Skeletal muscle satellite cell (primary cell): ENCODE measurements at regions not wholly inside any gene's neighbourhood (a gene's known extent, or its start where the extent isn't known, plus 50 kb on each side); places are given as distances from the start of the nearest gene placed in this dataset.
A peak's percentile ranks its signal among the peaks of the same experiment; 100 is the strongest.

ENCODE experiments used
- H3K27me3 ChIP-seq: 2 replicates; pipeline ENCODE4 v1.7.0; 2013; ENCODE audit warnings: low read length; ENCODE audit not compliant: control insufficient read depth, insufficient read depth
- H3K36me3 ChIP-seq: 2 replicates; pipeline ENCODE4 v1.7.0; 2013; ENCODE audit warnings: mild to moderate bottlenecking, control low read depth, low read length; ENCODE audit not compliant: insufficient read depth
- H3K4me1 ChIP-seq: 2 replicates; pipeline ENCODE4 v1.7.0; 2013; ENCODE audit warnings: low read length; ENCODE audit not compliant: control insufficient read depth, insufficient read depth
- H3K4me2 ChIP-seq: 2 replicates; pipeline ENCODE4 v1.7.0; 2013; ENCODE audit warnings: mild to moderate bottlenecking, low read length
- H3K4me3 ChIP-seq: 2 replicates; pipeline ENCODE4 v1.7.0; 2013; ENCODE audit warnings: low read length
- H3K9ac ChIP-seq: 2 replicates; pipeline ENCODE4 v1.7.0; 2013; ENCODE audit warnings: mild to moderate bottlenecking, low read depth, low read length, moderate library complexity
- H3K9me3 ChIP-seq: replicated peaks from 2 replicates; pipeline ENCODE4 v1.7.0; 2013; ENCODE audit warnings: mild to moderate bottlenecking, control low read depth, low read length

- Histone ChIP-seq H3K9ac (no peak overlapping the region), H3K36me3 (no peaks in the 10 kb centered on the region), H3K27me3 (no peaks in the 10 kb centered on the region), H3K4me1 (no peaks in the 10 kb centered on the region), H3K4me2 (no peak overlapping the region), H3K9me3 (no peaks in the 10 kb centered on the region), H3K4me3 (no peak overlapping the region)
Measured at GRCh38 chr11:81036168-81036870, 1595.5 kb upstream of the TENM4 start.

GRCh38 chr11:81033779-81034540 is 1593.1 kb upstream of the TENM4 start:
- Histone ChIP-seq H3K27me3 (no peaks in the 10 kb centered on the region), H3K4me1 (no peaks in the 10 kb centered on the region), H3K36me3 (no peaks in the 10 kb centered on the region), H3K9me3 (no peaks in the 10 kb centered on the region), H3K9ac (no peak overlapping the region), H3K4me3 (no peak overlapping the region), H3K4me2 (no peak overlapping the region)

DNA sequence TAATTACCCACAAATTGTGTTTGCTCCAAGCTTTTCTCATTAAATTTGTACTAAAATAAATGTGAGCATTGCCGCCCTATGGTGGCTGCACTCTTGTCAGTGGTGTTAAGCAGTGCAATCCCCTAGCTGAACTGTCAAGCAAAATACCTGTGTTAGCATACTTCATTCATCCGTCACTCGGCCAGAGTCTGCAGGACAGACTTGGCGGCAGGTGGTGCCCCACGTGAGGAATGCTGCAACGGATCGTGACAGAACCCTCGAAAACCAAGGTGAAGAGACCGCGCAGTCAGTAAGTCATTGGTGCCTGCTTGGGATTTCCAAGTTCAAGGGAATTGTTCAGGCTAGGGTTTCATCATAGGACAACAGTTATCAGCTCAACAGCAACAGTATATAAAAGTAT is 1592.1 kb upstream of the TENM4 start:
- Histone ChIP-seq H3K4me1 (no peaks in the 10 kb centered on the region), H3K4me2 (no peak overlapping the region), H3K36me3 (no peaks in the 10 kb centered on the region), H3K9me3 (no peaks in the 10 kb centered on the region), H3K4me3 (no peak overlapping the region), H3K9ac (no peak overlapping the region), H3K27me3 (no peaks in the 10 kb centered on the region)

DNA sequence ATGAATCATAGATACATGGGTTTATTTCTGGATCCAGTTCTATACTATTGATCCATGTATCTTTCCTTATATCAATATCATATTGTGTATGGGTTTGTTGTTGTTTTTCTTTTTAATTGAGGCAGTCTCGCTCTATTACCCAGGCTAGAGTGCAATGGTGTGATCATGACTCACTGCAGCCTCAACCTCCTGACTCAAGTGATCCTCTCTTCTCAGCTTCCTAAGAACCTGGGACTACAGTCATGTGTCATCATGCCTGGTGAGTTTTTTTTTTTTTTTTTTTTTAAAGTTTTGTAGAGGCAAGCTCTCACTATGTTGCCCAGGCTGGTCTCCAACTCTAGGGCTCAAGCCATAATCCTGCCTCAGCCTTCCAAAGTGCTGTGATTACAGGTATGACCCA is 1589.4 kb upstream of the TENM4 start:
- H3K27me3 ChIP-seq: no peaks in the 10 kb centered on the region
- no peaks in the 10 kb centered on the region for H3K4me1 ChIP-seq
- no peak overlapping the region for H3K4me2 ChIP-seq
- H3K9ac ChIP-seq: no peak overlapping the region
- H3K9me3 ChIP-seq: no peaks in the 10 kb centered on the region
- H3K36me3 ChIP-seq: no peaks in the 10 kb centered on the region
- no peak overlapping the region for H3K4me3 ChIP-seq

DNA sequence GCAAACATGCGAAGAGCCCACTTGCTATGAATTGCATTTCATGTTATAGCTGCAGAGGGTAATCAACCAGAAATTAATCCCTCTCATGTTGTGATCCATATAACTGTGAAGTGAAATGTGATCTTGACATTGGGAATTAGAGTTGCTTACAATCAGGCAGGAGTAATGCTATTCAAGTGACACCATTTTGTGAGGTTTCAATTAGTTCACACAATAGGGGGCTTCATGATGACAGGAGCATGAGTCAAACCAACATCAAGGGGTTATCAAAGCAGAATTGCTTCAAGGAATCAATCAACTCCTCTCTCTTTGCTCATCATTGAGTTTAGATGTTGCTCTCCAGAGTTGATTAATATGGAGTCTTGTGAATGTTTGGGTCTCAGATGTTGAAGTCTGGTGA is 1585.2 kb upstream of the TENM4 start:
- no peaks in the 10 kb centered on the region for H3K4me1 ChIP-seq
- no peak overlapping the region for H3K4me3 ChIP-seq
- H3K36me3 ChIP-seq: no peaks in the 10 kb centered on the region
- no peaks in the 10 kb centered on the region for H3K27me3 ChIP-seq
- no peak overlapping the region for H3K4me2 ChIP-seq
- H3K9me3 ChIP-seq: no peaks in the 10 kb centered on the region
- H3K9ac ChIP-seq: no peak overlapping the region

- Histone ChIP-seq H3K36me3 (no peaks in the 10 kb centered on the region), H3K27me3 (no peaks in the 10 kb centered on the region), H3K9me3 (no peaks in the 10 kb centered on the region), H3K9ac (no peak overlapping the region), H3K4me2 (no peak overlapping the region), H3K4me3 (no peak overlapping the region), H3K4me1 (no peaks in the 10 kb centered on the region)
Measured at GRCh38 chr11:81022057-81022456, 1581.2 kb upstream of the TENM4 start.

DNA sequence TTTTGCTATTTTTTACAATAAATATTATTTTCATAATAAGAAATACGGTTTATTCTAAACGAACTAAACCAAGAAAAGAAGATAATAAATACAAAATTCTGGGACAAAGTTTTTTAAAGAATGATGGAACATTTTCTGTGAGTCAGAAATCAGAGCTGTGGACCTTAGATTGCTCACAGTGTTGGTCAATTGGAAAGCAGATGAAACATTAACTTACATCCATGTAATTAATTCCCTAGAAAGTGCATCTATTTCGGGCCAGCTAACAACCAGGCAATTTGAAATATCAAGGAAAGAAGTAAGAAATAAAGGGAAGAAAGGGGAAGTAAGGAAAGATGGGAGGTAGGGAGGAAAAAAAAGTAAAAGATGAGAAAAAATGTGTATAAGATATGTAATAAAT is 1569.8 kb upstream of the TENM4 start:
- Histone ChIP-seq H3K9ac (no peak overlapping the region), H3K4me2 (no peak overlapping the region), H3K4me3 (no peak overlapping the region), H3K27me3 (no peaks in the 10 kb centered on the region), H3K36me3 (no peaks in the 10 kb centered on the region), H3K4me1 (peaks cover 6% of the 10 kb centered on the region), H3K9me3 (no peaks in the 10 kb centered on the region)

DNA sequence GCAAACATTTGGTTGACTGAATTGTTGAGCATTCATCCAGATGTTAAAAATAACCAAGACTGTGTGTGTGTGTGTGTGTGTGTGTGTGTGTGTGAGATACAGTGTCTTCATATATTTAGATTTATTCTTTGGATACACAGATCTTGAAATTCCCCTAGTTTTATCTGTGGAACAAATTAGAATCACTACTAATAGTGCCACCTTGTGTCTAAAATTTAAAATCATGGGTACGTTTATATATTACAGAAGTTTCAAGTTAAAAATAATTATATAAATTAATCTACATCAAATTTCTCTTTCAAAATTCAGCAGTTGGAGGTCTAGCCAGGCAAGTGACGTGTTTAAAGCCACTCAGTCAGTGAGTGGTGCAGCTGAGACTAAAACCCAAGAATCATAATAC is 1566.2 kb upstream of the TENM4 start:
- Histone ChIP-seq H3K9me3 (no peaks in the 10 kb centered on the region), H3K4me2 (no peak overlapping the region), H3K4me3 (no peak overlapping the region), H3K36me3 (no peaks in the 10 kb centered on the region), H3K9ac (no peak overlapping the region), H3K27me3 (no peaks in the 10 kb centered on the region), H3K4me1 (peaks cover 12% of the 10 kb centered on the region)

DNA sequence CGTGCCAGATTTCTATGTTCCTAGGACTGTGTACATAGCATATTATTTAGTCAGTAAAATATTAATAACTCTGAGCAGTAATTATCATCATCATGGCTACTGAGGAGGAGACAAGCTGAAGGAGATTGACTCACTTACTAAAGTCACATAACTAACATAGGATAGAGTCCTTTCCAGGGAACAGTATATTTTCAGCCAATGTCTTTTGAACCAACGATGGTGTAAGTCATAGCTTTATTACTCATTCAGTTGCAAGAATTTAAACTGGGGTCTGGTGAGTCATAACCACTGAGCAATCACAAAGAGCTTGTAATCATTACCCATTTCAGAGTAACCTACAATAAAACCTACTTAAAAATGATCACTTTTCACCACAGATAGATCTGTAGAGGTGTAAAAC is 1564.8 kb upstream of the TENM4 start:
- Histone ChIP-seq H3K9ac (no peak overlapping the region), H3K4me1 (peaks cover 12% of the 10 kb centered on the region), H3K4me2 (peak overlapping the region; percentile 2), H3K36me3 (no peaks in the 10 kb centered on the region), H3K4me3 (no peak overlapping the region), H3K9me3 (no peaks in the 10 kb centered on the region), H3K27me3 (no peaks in the 10 kb centered on the region)

DNA sequence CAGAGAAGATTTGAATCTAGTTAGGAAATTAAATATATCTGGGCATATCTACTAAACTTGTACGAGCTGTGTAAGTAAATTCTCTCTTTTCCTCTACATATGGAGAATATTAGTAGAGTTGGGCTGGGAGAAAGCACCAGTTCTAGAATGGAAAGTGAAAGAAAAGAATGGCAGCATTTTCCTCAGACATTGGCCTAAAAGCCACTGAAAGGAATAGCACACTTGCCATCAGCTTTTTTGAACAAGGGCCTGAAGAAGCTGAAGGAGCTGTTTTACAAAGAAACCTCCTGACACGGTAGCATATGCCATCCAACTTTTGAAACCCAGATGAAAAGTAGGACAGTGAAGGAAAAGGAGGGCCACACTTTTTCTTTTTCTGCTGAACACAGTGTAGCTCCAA is 1563.7 kb upstream of the TENM4 start:
- Histone ChIP-seq H3K27me3 (no peaks in the 10 kb centered on the region), H3K9ac (no peak overlapping the region), H3K36me3 (no peaks in the 10 kb centered on the region), H3K4me3 (no peak overlapping the region), H3K4me2 (no peak overlapping the region), H3K9me3 (no peaks in the 10 kb centered on the region), H3K4me1 (peaks cover 12% of the 10 kb centered on the region)

- H3K9me3 ChIP-seq: no peaks in the 10 kb centered on the region
- no peaks in the 10 kb centered on the region for H3K36me3 ChIP-seq
- no peak overlapping the region for H3K9ac ChIP-seq
- no peaks in the 10 kb centered on the region for H3K27me3 ChIP-seq
- H3K4me2 ChIP-seq: no peak overlapping the region
- no peak overlapping the region for H3K4me3 ChIP-seq
- peaks cover 12% of the 10 kb centered on the region for H3K4me1 ChIP-seq
Measured at GRCh38 chr11:81002374-81002773, 1561.5 kb upstream of the TENM4 start.

DNA sequence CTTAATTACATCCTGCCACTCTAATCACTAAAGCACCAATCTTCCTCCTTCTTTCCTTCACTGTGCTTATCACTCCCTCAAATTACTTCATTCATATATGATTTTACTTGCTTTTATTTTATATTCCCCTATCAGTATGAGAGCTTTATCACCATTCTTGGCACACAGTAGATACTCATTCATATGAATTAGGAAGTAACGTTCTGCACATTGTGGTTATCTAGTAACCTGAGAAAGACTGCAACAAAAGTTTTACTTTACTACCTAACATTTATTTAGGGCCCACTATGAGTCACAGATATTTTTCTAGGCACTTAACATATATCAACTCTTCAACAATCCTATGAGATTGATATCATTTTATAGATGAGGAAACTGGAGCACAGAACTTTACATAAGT is 1559.9 kb upstream of the TENM4 start:
- no peaks in the 10 kb centered on the region for H3K27me3 ChIP-seq
- H3K9ac ChIP-seq: no peak overlapping the region
- no peaks in the 10 kb centered on the region for H3K36me3 ChIP-seq
- H3K4me3 ChIP-seq: no peak overlapping the region
- no peak overlapping the region for H3K4me2 ChIP-seq
- H3K4me1 ChIP-seq: peaks cover 7% of the 10 kb centered on the region
- H3K9me3 ChIP-seq: no peaks in the 10 kb centered on the region
